IMR-90 (cell line): ENCODE measurements at regions not wholly inside any gene's neighbourhood (a gene's known extent, or its start where the extent isn't known, plus 50 kb on each side); places are given as distances from the start of the nearest gene placed in this dataset.

ENCODE experiments used
- ATAC-seq: fragments of 200-7000 bp; cut with Tn5 transposase; 2 replicates; pipeline ENCODE4 v1.9.1; 2020; ENCODE audit warnings: low read depth, mild to moderate bottlenecking, moderate library complexity
- BruUV-seq: library from RNA; stranded (reverse); fragments of 400-500 nt; replicated peaks from 2 replicates; lab custom pipeline; 2021; lab: Mats Ljungman, UMichigan
- CTCF ChIA-PET: fragments of 300-600 bp; formaldehyde crosslinking; extraction: SDS; loops from one replicate; lab custom pipeline; 2021; ENCODE audit warnings: antibody characterized with exemption; lab: Yijun Ruan, JAX
- POLR2A ChIA-PET: fragments of 300-600 bp; sonication (Branson Sonifier 250); formaldehyde crosslinking; loops from one replicate; lab custom pipeline; 2022; ENCODE audit warnings: antibody characterized with exemption; ENCODE audit not compliant: unreplicated experiment; lab: Charles Lee
- DNase-seq: peaks from one replicate; pipeline ENCODE4 v3.0.0; 2013
- H2AFZ ChIP-seq: replicated peaks from 2 replicates; pipeline ENCODE3; 2013; ENCODE audit warnings: low read length, mild to moderate bottlenecking; ENCODE audit not compliant: poor library complexity
- H2AK5ac ChIP-seq: 2 replicates; pipeline ENCODE4 v1.6.1; 2013; ENCODE audit warnings: low read depth, low read length, inconsistent platforms
- H2AK9ac ChIP-seq: replicated peaks from 2 replicates; pipeline ENCODE3; 2013; ENCODE audit warnings: mild to moderate bottlenecking, low read depth, low read length, moderate library complexity; ENCODE audit not compliant: poor library complexity
- H2BK120ac ChIP-seq: 2 replicates; pipeline ENCODE4 v1.6.1; 2013; ENCODE audit warnings: low read depth, low read length, inconsistent platforms
- H2BK15ac ChIP-seq: 3 replicates; pipeline ENCODE4 v1.6.1; 2013; ENCODE audit warnings: low read depth, low read length, inconsistent platforms
- H2BK20ac ChIP-seq: 2 replicates; pipeline ENCODE4 v1.6.1; 2013; ENCODE audit warnings: low read depth, mild to moderate bottlenecking, inconsistent platforms, low read length, moderate library complexity
- H2BK5ac ChIP-seq: 2 replicates; pipeline ENCODE4 v1.6.1; 2013; ENCODE audit warnings: mild to moderate bottlenecking, low read depth, low read length, inconsistent platforms; ENCODE audit not compliant: poor library complexity, severe bottlenecking
- H3K14ac ChIP-seq: replicated peaks from 2 replicates; pipeline ENCODE4 v1.6.1; 2013; ENCODE audit warnings: low read depth, low read length, inconsistent platforms
- H3K18ac ChIP-seq: 2 replicates; pipeline ENCODE4 v1.6.1; 2013; ENCODE audit warnings: low read depth, low read length, control low read depth
- H3K23ac ChIP-seq: 2 replicates; pipeline ENCODE4 v1.6.1; 2013; ENCODE audit warnings: low read depth, low read length, inconsistent platforms
- H3K27ac ChIP-seq: 2 replicates; pipeline ENCODE4 v1.5.1; 2013; ENCODE audit warnings: mild to moderate bottlenecking, control low read depth, low read length; ENCODE audit not compliant: insufficient read depth
- H3K27me3 ChIP-seq: 2 replicates; pipeline ENCODE4 v1.6.1; 2013; ENCODE audit warnings: low read length; ENCODE audit not compliant: control insufficient read depth, insufficient read depth
- H3K36me3 ChIP-seq: 2 replicates; pipeline ENCODE4 v1.6.1; 2013; ENCODE audit warnings: low read length, mixed read lengths; ENCODE audit not compliant: control insufficient read depth, insufficient read depth
- H3K4ac ChIP-seq: 2 replicates; pipeline ENCODE4 v1.6.1; 2013; ENCODE audit warnings: low read depth, low read length, inconsistent platforms
- H3K4me1 ChIP-seq: 2 replicates; pipeline ENCODE4 v1.6.1; 2013; ENCODE audit warnings: low read length, mixed read lengths; ENCODE audit not compliant: control insufficient read depth, insufficient read depth
- H3K4me2 ChIP-seq: 2 replicates; pipeline ENCODE4 v1.6.1; 2013; ENCODE audit warnings: low read depth, mild to moderate bottlenecking, control low read depth, low read length, moderate library complexity
- H3K4me3 ChIP-seq: 2 replicates; pipeline ENCODE4 v1.5.1; 2013; ENCODE audit warnings: low read depth, mild to moderate bottlenecking, control low read depth, low read length, moderate library complexity; ENCODE audit not compliant: insufficient read depth
- H3K56ac ChIP-seq: 2 replicates; pipeline ENCODE4 v1.6.1; 2013; ENCODE audit warnings: low read length, inconsistent platforms; ENCODE audit not compliant: insufficient read depth; ENCODE audit errors: extremely low read depth
- H3K79me1 ChIP-seq, 2 experiments: 2 replicates each; pipeline ENCODE4 v1.6.1; 2013; ENCODE audit warnings: low read length in 2 of 2, inconsistent platforms in 1 of 2, low read depth in 1 of 2
- H3K9ac ChIP-seq: 2 replicates; pipeline ENCODE4 v1.6.1; 2013; ENCODE audit warnings: low read depth, low read length, control low read depth
- H3K9me1 ChIP-seq: 2 replicates; pipeline ENCODE4 v1.6.1; 2013; ENCODE audit warnings: low read length, inconsistent platforms; ENCODE audit not compliant: insufficient read depth
- H3K9me3 ChIP-seq: 2 replicates; pipeline ENCODE4 v1.6.1; 2013; ENCODE audit warnings: low read length; ENCODE audit not compliant: control insufficient read depth, insufficient read depth
- H4K20me1 ChIP-seq: 2 replicates; pipeline ENCODE4 v1.6.1; 2013; ENCODE audit warnings: low read length, inconsistent platforms; ENCODE audit not compliant: insufficient read depth
- H4K5ac ChIP-seq: 2 replicates; pipeline ENCODE4 v1.6.1; 2013; ENCODE audit warnings: mild to moderate bottlenecking, low read depth, low read length, control low read depth
- H4K8ac ChIP-seq, 2 experiments: 2 replicates each; pipeline ENCODE4 v1.6.1; 2013; ENCODE audit warnings: low read depth in 2 of 2, low read length in 2 of 2, control low read depth in 1 of 2, inconsistent platforms in 1 of 2
- H4K91ac ChIP-seq: 2 replicates; pipeline ENCODE4 v1.6.1; 2013; ENCODE audit warnings: low read depth, low read length, inconsistent platforms; ENCODE audit not compliant: insufficient read depth
- BHLHE40 ChIP-seq: fragments of 150-350 bp; IDR thresholded peaks from 2 replicates; pipeline ENCODE4 v1.6.1; 2016; ENCODE audit warnings: mild to moderate bottlenecking, low read depth, low read length
- CEBPB ChIP-seq: IDR thresholded peaks from 2 replicates; pipeline ENCODE4 v1.6.1; 2012; ENCODE audit warnings: low read depth, low read length, improper control_type of control experiment
- CHD1 ChIP-seq: IDR thresholded peaks from 2 replicates; pipeline ENCODE4 v1.6.1; 2012; ENCODE audit warnings: low read depth, low read length, improper control_type of control experiment
- CTCF ChIP-seq: conservative IDR thresholded peaks from 2 replicates; pipeline ENCODE4 v1.5.1; 2012; ENCODE audit warnings: mild to moderate bottlenecking, low read depth, low read length, improper control_type of control experiment
- FOS ChIP-seq: fragments of 150-350 bp; IDR thresholded peaks from 2 replicates; pipeline ENCODE4 v1.6.1; 2016; ENCODE audit warnings: low read depth, low read length
- MAFK ChIP-seq: IDR thresholded peaks from 2 replicates; pipeline ENCODE4 v1.6.1; 2012; ENCODE audit warnings: low read depth, low read length, improper control_type of control experiment
- MAZ ChIP-seq: IDR thresholded peaks from 2 replicates; pipeline ENCODE4 v1.6.1; 2012; ENCODE audit warnings: low read depth, mild to moderate bottlenecking, low read length, improper control_type of control experiment, moderate library complexity, borderline replicate concordance
- MXI1 ChIP-seq: IDR thresholded peaks from 2 replicates; pipeline ENCODE4 v1.6.1; 2012; ENCODE audit warnings: low read depth, mild to moderate bottlenecking, low read length, moderate library complexity, borderline replicate concordance
- NFE2L2 ChIP-seq: fragments of 150-350 bp; IDR thresholded peaks from 2 replicates; pipeline ENCODE4 v1.6.1; 2016; ENCODE audit warnings: low read depth, mild to moderate bottlenecking, low read length
- POLR2A ChIP-seq: IDR thresholded peaks from 2 replicates; pipeline ENCODE4 v1.6.1; 2012; ENCODE audit warnings: mild to moderate bottlenecking, low read depth, low read length
- RAD21 ChIP-seq: IDR thresholded peaks from 2 replicates; pipeline ENCODE4 v1.6.1; 2012; ENCODE audit warnings: low read length, improper control_type of control experiment
- RCOR1 ChIP-seq: IDR thresholded peaks from 2 replicates; pipeline ENCODE4 v1.6.1; 2012; ENCODE audit warnings: mild to moderate bottlenecking, low read length, improper control_type of control experiment; ENCODE audit not compliant: insufficient replicate concordance
- WGBS, 2 experiments: methylation state at CpG; one replicate each; pipeline versions ENCODE4 v1.1.5 to v1.1.7; 2013; ENCODE audit warnings: missing lambda C conversion rate in 2 of 2; ENCODE audit not compliant: insufficient read length in 1 of 2; ENCODE audit errors: extremely low coverage in 2 of 2; 5-methylcytosine and 5-hydroxymethylcytosine counted together
- dilution Hi-C: fragments of 300-500 bp; cut with HindIII; formaldehyde crosslinking; loops from one replicate; pipeline ENCODE4 v1.14.3; 2018; ENCODE audit warnings: low sequenced_read_pairs; ENCODE audit not compliant: unreplicated experiment
- in situ Hi-C: fragments of 300-500 bp; cut with MboI; formaldehyde crosslinking; loops from 3 replicates; pipeline ENCODE4 v1.14.3; 2019; ENCODE audit warnings: low sequenced_read_pairs, inconsistent platforms, mixed read lengths
- intact Hi-C: fragments of 100-400 bp; cut with micrococcal nuclease; formaldehyde crosslinking; loops from 2 replicates; pipeline ENCODE4 v1.10.0; 2022

DNA sequence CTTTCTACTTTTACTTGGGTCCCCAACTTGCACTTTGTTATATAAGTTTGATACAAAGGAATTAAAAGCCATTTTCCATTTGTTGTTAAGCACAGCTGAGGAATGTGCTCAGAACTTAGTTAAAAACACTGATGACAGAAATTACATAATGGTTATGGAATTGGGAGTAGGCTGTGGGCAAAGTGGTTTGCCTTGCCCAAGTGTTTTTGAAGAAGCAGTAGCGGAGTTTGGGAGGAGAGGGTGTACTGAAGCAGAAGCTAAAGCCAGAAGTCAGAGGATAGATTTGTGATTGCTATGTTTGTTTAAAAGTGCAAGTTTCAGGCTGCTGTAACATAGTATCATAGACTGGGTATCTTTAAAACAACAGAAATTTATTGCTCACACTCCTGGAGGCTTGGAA is 391.8 kb downstream of the DUSP10 start:
- Histone ChIP-seq H2AK9ac (no peak overlapping the region), H3K79me1 (no peaks in the 10 kb centered on the region), H2AFZ (no peak overlapping the region), H3K27me3 (peaks cover 2% of the 10 kb centered on the region; the same call in 1 of the 2 replicates), H3K4me2 (no peak overlapping the region), H2AK5ac (no peak overlapping the region), H3K9ac (no peak overlapping the region), H4K8ac (no peak overlapping the region), H3K9me1 (no peaks in the 10 kb centered on the region), H3K4ac (no peak overlapping the region), H3K56ac (no peak overlapping the region), H4K5ac (no peak overlapping the region), H2BK15ac (no peak overlapping the region), H4K91ac (no peak overlapping the region), H2BK5ac (no peak overlapping the region), H2BK20ac (no peak overlapping the region), H3K23ac (no peak overlapping the region), H3K4me1 (no peaks in the 10 kb centered on the region), H3K27ac (no peak overlapping the region), H3K36me3 (no peaks in the 10 kb centered on the region), H4K20me1 (no peaks in the 10 kb centered on the region), H3K14ac (no peak overlapping the region), H2BK120ac (no peak overlapping the region), H3K4me3 (no peak overlapping the region), H3K18ac (no peak overlapping the region), H3K9me3 (no peaks in the 10 kb centered on the region)
- BruUV-seq: no TSS peak
- ChIA-PET CTCF (no interaction called here), POLR2A (no interaction called here)
- ATAC-seq (no peak), DNase-seq (no peak)
- intact Hi-C loops (no loop called here), dilution Hi-C loops (no loop called here), in situ Hi-C loops (no loop called here)
- WGBS, 2 experiments: no CpG with 5 or more reads among the region's 1 CpG
- TF ChIP-seq FOS (no peak), RCOR1 (no peak), CEBPB (no peak), BHLHE40 (no peak), NFE2L2 (no peak), POLR2A (no peak), MAZ (no peak), CTCF (no peak), MAFK (no peak), MXI1 (no peak), RAD21 (no peak), CHD1 (no peak)
